Mesendoderm (in vitro differentiated cells): ENCODE measurements at regions not wholly inside any gene's neighbourhood (a gene's known extent, or its start where the extent isn't known, plus 50 kb on each side); places are given as distances from the start of the nearest gene placed in this dataset.

Experiments
- DNase-seq: peaks from one replicate; pipeline ENCODE4 v3.0.0; 2013
- H2AK5ac ChIP-seq: 2 replicates; pipeline ENCODE4 v1.6.1; 2013; ENCODE audit warnings: low read length, inconsistent platforms
- H2BK120ac ChIP-seq: 2 replicates; pipeline ENCODE4 v1.6.1; 2013; ENCODE audit warnings: low read depth, mild to moderate bottlenecking, low read length, moderate library complexity, mixed read lengths
- H2BK15ac ChIP-seq: replicated peaks from 2 replicates; pipeline ENCODE4 v1.6.1; 2013; ENCODE audit warnings: low read depth, mild to moderate bottlenecking, moderate library complexity
- H2BK5ac ChIP-seq: 2 replicates; pipeline ENCODE4 v1.6.1; 2013; ENCODE audit warnings: low read length, inconsistent platforms
- H3K18ac ChIP-seq: 2 replicates; pipeline ENCODE4 v1.6.1; 2013; ENCODE audit warnings: mild to moderate bottlenecking, low read length, mixed read lengths
- H3K23ac ChIP-seq: one replicate; pipeline ENCODE4 v1.6.1; 2013; ENCODE audit warnings: low read length
- H3K27ac ChIP-seq: 2 replicates; pipeline ENCODE4 v1.5.1; 2013; ENCODE audit warnings: low read depth, mild to moderate bottlenecking, inconsistent platforms, low read length, moderate library complexity
- H3K27me3 ChIP-seq: 2 replicates; pipeline ENCODE4 v1.6.1; 2013; ENCODE audit warnings: low read length, control low read depth, mild to moderate bottlenecking, inconsistent platforms; ENCODE audit not compliant: insufficient read depth, poor library complexity
- H3K36me3 ChIP-seq: 2 replicates; pipeline ENCODE4 v1.6.1; 2013; ENCODE audit warnings: low read length, inconsistent platforms; ENCODE audit not compliant: control insufficient read depth, insufficient read depth
- H3K4ac ChIP-seq: one replicate; pipeline ENCODE4 v1.6.1; 2013; ENCODE audit warnings: low read depth, mild to moderate bottlenecking, low read length, moderate library complexity
- H3K4me1 ChIP-seq: 2 replicates; pipeline ENCODE4 v1.6.1; 2013; ENCODE audit warnings: low read depth, low read length, inconsistent platforms; ENCODE audit not compliant: control insufficient read depth
- H3K4me2 ChIP-seq: 2 replicates; pipeline ENCODE4 v1.6.1; 2013; ENCODE audit warnings: low read length
- H3K4me3 ChIP-seq: 2 replicates; pipeline ENCODE4 v1.5.1; 2013; ENCODE audit warnings: mild to moderate bottlenecking, low read length
- H3K56ac ChIP-seq: one replicate; pipeline ENCODE4 v1.6.1; 2013; ENCODE audit warnings: low read length
- H3K79me1 ChIP-seq: 2 replicates; pipeline ENCODE4 v1.6.1; 2013; ENCODE audit warnings: low read length, inconsistent platforms
- H3K79me2 ChIP-seq: 2 replicates; pipeline ENCODE4 v1.6.1; 2013; ENCODE audit warnings: mild to moderate bottlenecking, low read length; ENCODE audit not compliant: control insufficient read depth, insufficient read depth
- H3K9ac ChIP-seq: 2 replicates; pipeline ENCODE4 v1.6.1; 2013; ENCODE audit warnings: low read length, inconsistent platforms
- H4K5ac ChIP-seq: one replicate; pipeline ENCODE4 v1.6.1; 2013; ENCODE audit warnings: low read length
- H4K8ac ChIP-seq: one replicate; pipeline ENCODE4 v1.6.1; 2013; ENCODE audit warnings: low read depth, mild to moderate bottlenecking, control low read depth, low read length, moderate library complexity
- WGBS: extraction: QIAGEN DNeasy Blood & Tissue Kit; methylation state at CpG from one replicate; pipeline ENCODE4 v1.1.7; 2013; ENCODE audit warnings: low lambda C conversion rate, missing lambda C conversion rate; ENCODE audit not compliant: insufficient coverage; ENCODE audit errors: extremely low coverage; 5-methylcytosine and 5-hydroxymethylcytosine counted together

DNA sequence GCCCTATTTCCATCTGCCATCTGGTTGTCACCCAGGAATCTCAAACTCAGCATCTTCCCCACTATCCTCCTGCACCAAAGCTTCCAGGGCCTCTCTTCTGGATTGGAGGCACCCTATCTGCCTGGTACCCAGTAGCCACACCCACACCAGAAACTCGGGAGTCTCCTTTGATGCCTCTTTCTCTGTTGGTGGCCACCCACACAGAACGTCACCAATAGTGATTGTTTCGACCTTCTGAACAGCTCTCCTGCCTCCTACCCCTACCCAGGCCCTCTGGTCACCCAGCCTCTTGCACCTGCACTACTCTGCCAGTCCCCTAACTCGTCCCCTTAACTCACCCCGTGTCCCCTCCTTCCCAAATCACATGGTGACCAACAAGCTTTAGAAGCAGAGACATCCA, 95.0 kb downstream of the IRF2BPL start:
- Histone ChIP-seq H3K27ac (no peak overlapping the region), H2BK5ac (no peak overlapping the region), H3K4ac (no peak overlapping the region), H3K23ac (no peak overlapping the region), H3K36me3 (no peaks in the 10 kb centered on the region), H2BK120ac (no peak overlapping the region), H3K4me2 (no peak overlapping the region), H3K79me2 (no peaks in the 10 kb centered on the region), H3K27me3 (no peaks in the 10 kb centered on the region), H4K5ac (no peak overlapping the region), H4K8ac (no peak overlapping the region), H2AK5ac (no peak overlapping the region), H2BK15ac (no peak overlapping the region), H3K4me3 (no peak overlapping the region), H3K79me1 (no peaks in the 10 kb centered on the region), H3K9ac (no peak overlapping the region), H3K4me1 (no peaks in the 10 kb centered on the region), H3K56ac (no peak overlapping the region), H3K18ac (no peak overlapping the region)
- no peak for DNase-seq
- WGBS = no CpG with 5 or more reads among the region's 5 CpGs

DNA sequence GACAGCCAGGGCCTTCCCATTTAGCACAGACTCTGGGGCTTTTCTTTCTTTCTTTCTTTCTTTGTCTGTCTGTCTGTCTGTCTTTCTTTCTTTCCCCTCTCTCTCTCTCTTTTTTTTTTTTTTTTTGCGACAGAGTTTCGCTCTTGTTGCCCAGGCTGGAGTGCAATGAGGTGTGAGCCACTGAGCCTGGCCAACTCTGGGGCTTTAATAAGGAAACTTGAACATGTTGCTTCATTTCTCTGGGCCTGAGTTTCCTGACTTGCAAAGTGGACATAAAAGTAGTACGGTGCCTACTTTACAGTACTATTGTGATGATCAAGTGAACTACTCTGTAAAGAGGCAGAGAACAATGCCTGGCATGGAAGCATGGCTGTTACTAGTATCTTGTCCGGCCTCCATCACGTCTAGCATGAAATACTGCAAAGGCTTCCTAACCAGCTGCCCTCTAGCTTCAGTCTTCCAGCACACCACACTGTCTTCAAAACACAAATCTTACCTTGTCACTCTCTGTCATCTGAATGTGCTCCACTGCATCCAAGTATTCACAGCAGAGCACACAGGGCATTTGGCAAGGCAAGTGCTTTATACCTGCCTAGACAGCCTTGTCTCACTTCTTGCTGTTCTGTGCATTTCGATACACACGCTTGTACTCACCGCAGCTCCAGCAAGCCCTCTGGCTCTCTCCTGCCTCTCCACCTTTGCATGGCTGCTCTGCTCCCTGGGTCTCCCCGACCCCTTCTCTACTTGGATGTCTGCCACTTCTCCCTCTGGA, 96.7 kb downstream of the IRF2BPL start:
- H3K4ac ChIP-seq = no peak overlapping the region
- H2BK120ac ChIP-seq = no peak overlapping the region
- no peak overlapping the region for H3K4me2 ChIP-seq
- H4K8ac ChIP-seq = no peak overlapping the region
- no peak for DNase-seq
- no peaks in the 10 kb centered on the region for H3K36me3 ChIP-seq
- H3K4me3 ChIP-seq = no peak overlapping the region
- H3K18ac ChIP-seq = no peak overlapping the region
- H3K56ac ChIP-seq = no peak overlapping the region
- H3K79me1 ChIP-seq = no peaks in the 10 kb centered on the region
- H2BK15ac ChIP-seq = no peak overlapping the region
- H4K5ac ChIP-seq = no peak overlapping the region
- no peaks in the 10 kb centered on the region for H3K4me1 ChIP-seq
- H3K9ac ChIP-seq = no peak overlapping the region
- no peak overlapping the region for H2AK5ac ChIP-seq
- no peak overlapping the region for H2BK5ac ChIP-seq
- WGBS = no CpG with 5 or more reads among the region's 9 CpGs
- no peak overlapping the region for H3K23ac ChIP-seq
- H3K79me2 ChIP-seq = no peaks in the 10 kb centered on the region
- no peaks in the 10 kb centered on the region for H3K27me3 ChIP-seq
- no peak overlapping the region for H3K27ac ChIP-seq

DNA sequence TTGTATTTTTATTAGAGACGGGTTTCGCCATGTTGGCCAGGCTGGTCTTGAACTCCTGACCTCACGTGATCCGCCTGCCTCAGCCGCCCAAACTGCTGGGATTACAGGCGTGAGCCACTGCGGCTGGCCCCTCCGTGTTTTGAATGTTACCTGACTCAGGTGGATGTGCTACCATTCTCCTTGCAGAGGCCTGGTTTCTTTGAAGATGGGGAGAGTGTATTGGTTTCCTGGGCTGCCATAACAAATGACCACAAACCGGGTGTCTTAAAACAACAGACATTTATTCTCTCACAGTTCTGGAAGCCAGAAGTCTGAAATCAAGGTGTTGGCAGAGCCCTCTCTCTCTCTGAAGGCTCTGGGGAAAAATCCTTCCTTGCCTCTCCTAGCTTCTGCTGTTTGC, 98.0 kb downstream of the IRF2BPL start:
- WGBS = no CpG with 5 or more reads among the region's 9 CpGs
- Histone ChIP-seq H3K23ac (no peak overlapping the region), H2BK15ac (no peak overlapping the region), H3K79me1 (no peaks in the 10 kb centered on the region), H3K18ac (no peak overlapping the region), H4K5ac (no peak overlapping the region), H3K56ac (no peak overlapping the region), H3K27ac (no peak overlapping the region), H2AK5ac (no peak overlapping the region), H3K79me2 (no peaks in the 10 kb centered on the region), H2BK120ac (no peak overlapping the region), H3K4ac (no peak overlapping the region), H3K9ac (no peak overlapping the region), H4K8ac (no peak overlapping the region), H3K4me2 (no peak overlapping the region), H3K27me3 (no peaks in the 10 kb centered on the region), H3K4me3 (no peak overlapping the region), H2BK5ac (no peak overlapping the region), H3K4me1 (no peaks in the 10 kb centered on the region), H3K36me3 (no peaks in the 10 kb centered on the region)
- DNase-seq = no peak

DNA sequence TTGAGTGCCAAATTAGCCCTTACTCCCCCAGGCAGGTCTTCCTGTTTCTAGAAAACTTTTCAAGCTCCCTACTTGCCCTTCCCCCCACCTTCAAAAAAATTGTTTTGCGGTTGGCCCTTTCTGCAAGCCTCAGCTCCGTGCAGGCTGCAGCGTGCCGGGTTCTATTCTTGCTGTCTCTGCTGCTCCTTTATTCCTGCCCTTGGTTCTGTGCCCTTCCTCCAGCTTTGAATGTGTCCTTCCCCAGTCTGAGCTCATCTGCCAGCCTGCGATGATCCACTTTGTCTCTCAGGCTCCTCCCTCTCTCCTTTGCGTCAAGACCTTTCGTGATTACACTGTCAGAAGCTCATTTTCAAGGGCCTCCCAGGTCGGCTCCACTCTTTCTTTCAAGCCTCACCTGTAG, 98.6 kb downstream of the IRF2BPL start:
- no peak overlapping the region for H3K23ac ChIP-seq
- no peaks in the 10 kb centered on the region for H3K79me1 ChIP-seq
- H3K27me3 ChIP-seq = no peaks in the 10 kb centered on the region
- no peaks in the 10 kb centered on the region for H3K79me2 ChIP-seq
- no peak overlapping the region for H2BK5ac ChIP-seq
- no peak overlapping the region for H3K9ac ChIP-seq
- no CpG with 5 or more reads among the region's 8 CpGs for WGBS
- peak; percentile 74 for DNase-seq
- no peak overlapping the region for H4K5ac ChIP-seq
- no peak overlapping the region for H3K4me2 ChIP-seq
- H3K27ac ChIP-seq = no peak overlapping the region
- H3K56ac ChIP-seq = no peak overlapping the region
- H3K4me3 ChIP-seq = no peak overlapping the region
- H2BK15ac ChIP-seq = no peak overlapping the region
- peaks cover 2% of the 10 kb centered on the region for H3K4me1 ChIP-seq
- no peak overlapping the region for H2AK5ac ChIP-seq
- H2BK120ac ChIP-seq = no peak overlapping the region
- no peak overlapping the region for H4K8ac ChIP-seq
- H3K18ac ChIP-seq = no peak overlapping the region
- H3K36me3 ChIP-seq = no peaks in the 10 kb centered on the region
- no peak overlapping the region for H3K4ac ChIP-seq

DNA sequence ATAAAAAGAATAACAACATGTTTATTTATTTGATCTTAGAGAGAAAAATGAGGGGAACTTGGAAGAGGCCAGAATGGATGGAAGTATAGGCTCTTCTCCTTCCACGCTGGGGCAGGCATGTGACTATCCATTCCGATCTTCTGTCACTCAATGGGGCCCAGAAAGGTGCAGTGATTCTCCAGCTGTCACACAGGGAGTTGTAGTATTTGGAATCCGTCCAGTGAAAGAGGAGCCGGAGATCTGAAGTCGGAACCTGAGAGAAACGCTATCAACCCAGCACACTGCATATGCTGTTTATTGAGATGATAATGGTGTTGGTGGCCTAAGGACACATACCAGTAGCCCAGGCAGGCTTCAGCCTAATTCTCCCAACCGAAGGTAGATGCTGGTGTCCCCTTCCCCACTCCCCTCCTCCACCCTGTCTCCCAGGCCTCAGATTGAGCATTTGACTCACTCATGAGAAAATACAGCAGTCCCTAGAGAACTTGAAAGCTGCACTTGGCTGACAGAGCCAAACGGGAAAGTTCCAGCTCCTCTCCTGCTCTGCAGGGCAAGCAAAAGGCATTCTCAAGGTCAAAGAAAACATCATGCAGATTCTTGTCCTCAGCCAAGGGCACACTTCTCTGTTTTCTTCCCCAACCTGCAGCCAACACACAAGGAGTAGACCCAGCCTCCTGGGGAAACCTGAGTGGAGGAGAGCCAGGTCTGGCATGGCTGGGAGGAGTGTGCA, 100.4 kb downstream of the IRF2BPL start:
- Histone ChIP-seq H3K9ac (no peak overlapping the region), H3K79me2 (no peaks in the 10 kb centered on the region), H2BK5ac (no peak overlapping the region), H3K27me3 (no peaks in the 10 kb centered on the region), H4K5ac (no peak overlapping the region), H3K4me1 (peaks cover 12% of the 10 kb centered on the region), H2BK120ac (no peak overlapping the region), H3K79me1 (no peaks in the 10 kb centered on the region), H3K18ac (no peak overlapping the region), H4K8ac (no peak overlapping the region), H3K23ac (no peak overlapping the region), H3K36me3 (no peaks in the 10 kb centered on the region), H3K4ac (no peak overlapping the region), H3K56ac (peak overlapping the region; percentile 47), H3K4me3 (no peak overlapping the region), H3K27ac (no peak overlapping the region), H3K4me2 (no peak overlapping the region), H2AK5ac (no peak overlapping the region), H2BK15ac (no peak overlapping the region)
- WGBS = no CpG with 5 or more reads among the region's 8 CpGs
- no peak for DNase-seq
